ENCODE measurements at regions not wholly inside any gene's neighbourhood (a gene's known extent, or its start where the extent isn't known, plus 50 kb on each side); places are given as distances from the start of the nearest gene placed in this dataset.

DNA sequence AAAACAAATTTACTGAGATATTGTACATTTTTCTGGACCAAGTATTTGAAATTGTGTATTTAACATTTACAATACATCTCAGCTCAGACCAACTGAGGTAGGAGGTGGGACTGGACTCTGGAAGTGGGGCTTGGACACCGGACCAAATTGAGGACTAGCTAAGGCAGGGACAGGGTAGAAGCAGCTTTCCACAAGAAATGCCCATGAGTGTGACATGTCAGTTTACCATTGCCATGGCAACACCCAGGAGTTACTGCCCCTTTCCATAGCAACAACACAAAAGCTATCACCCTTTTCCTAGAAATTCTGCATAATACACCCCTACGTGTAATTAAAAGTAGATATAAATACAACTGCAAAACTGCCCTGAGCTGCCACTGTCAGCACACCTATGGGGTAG is 191.5 kb upstream of the ASIC2 start:
- DNase-seq, result no peak

- DNase-seq, result no peak
Measured at GRCh38 chr17:33486135-33486885, 193.2 kb upstream of the ASIC2 start.

- no peak for DNase-seq
Measured at GRCh38 chr17:33487187-33487879, 194.2 kb upstream of the ASIC2 start.

DNA sequence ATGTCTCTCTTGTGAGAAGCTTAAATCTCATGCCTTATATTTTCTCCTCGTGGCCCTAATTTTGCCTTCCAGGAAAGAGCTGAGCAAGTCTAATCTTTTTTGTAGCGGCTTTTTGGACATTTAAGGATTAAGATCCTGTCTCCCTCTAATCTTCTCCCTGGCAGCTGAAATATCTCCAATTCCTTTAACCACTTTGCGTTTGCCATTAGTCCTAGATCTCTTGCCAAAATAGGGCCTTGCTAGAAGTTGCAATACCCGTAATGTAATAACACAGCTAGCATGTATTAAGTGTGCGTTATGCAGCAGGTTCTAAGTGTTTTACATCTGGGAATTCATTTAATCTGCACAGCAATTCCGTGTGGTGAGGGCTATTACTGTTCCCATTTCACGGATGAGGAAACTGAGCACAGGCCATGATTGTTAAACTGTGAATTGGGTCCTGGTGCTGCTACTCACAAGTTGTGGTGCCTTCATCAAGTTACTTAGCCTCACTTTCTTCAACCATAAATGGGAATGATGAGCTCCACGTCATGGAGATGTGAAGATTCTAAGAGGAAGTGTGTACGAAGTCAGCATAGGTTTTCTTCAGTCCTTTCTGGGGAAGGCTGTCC is 198.9 kb upstream of the ASIC2 start:
- no peak for DNase-seq

- DNase-seq, result no peak
Measured at GRCh38 chr17:33492731-33493265, 199.7 kb upstream of the ASIC2 start.

- no peak for DNase-seq
Measured at GRCh38 chr17:33493566-33493965, 200.5 kb upstream of the ASIC2 start.

- no peak for DNase-seq
Measured at GRCh38 chr17:33494151-33494550, 201.1 kb upstream of the ASIC2 start.

DNA sequence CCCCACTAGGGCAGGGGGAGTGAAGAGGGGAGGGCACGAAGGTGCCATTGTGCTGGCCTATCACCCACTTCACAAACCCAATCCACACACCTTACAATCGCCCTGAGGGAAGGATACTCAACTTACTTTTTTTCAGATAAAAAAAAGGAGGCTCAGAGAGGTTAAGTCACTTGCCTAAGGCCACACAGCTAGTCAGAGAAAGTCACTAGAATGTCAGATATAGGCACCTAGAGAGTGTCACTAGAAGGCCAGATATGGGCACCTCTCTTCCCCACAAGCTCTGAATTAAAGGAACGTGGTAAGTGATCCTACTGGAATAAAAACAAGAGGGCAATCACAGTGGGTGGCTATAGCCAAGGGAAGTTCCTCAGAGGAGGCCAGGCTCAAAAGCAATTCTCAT is 204.5 kb upstream of the ASIC2 start:
- DNase-seq, result no peak

DNA sequence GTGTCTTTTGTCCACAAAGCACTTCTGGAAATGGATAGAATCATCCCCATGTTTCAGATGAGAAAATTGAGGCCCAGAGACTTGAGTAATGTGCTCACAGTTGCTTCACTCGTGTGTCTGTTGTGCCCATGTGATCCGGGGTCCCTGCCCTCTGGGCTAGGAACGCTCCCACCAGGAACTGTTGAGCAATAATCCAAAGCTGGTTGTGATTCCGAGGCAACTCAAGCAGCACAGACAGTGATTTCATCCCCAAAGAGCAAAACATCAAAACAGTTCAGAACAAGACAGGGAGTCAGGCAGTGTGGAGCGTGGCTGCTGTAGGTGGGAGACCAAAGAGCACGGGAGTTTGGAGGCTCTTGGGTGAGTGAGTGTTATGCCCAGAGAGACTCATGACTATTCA is 205.0 kb upstream of the ASIC2 start:
- no peak for DNase-seq

- DNase-seq, result no peak
Measured at GRCh38 chr17:33499040-33499439, 205.9 kb upstream of the ASIC2 start.

- DNase-seq, result no peak
Measured at GRCh38 chr17:33500151-33500550, 207.1 kb upstream of the ASIC2 start.

DNA sequence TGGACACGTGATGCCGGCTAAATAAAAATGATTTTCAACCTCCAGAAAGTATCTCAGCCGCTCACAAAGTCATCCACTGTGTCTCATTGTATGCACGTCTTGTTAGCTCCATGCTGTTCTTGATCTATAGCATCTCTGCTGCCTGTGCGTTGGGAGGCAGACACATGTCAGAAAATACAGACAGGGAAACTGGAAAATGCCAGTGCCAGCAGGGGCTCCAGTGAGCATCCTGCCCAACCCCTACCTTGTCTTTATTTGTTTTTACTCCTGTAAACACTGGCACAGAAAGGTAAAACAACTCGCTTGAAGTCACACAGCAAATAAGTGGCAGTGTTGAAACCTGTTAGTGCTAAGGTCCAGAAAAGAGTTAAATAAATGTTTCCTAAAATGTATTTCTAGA is 208.1 kb upstream of the ASIC2 start:
- no peak for DNase-seq

GRCh38 chr17:33504571-33504970 is 211.5 kb upstream of the ASIC2 start:
- DNase-seq, result no peak

DNA sequence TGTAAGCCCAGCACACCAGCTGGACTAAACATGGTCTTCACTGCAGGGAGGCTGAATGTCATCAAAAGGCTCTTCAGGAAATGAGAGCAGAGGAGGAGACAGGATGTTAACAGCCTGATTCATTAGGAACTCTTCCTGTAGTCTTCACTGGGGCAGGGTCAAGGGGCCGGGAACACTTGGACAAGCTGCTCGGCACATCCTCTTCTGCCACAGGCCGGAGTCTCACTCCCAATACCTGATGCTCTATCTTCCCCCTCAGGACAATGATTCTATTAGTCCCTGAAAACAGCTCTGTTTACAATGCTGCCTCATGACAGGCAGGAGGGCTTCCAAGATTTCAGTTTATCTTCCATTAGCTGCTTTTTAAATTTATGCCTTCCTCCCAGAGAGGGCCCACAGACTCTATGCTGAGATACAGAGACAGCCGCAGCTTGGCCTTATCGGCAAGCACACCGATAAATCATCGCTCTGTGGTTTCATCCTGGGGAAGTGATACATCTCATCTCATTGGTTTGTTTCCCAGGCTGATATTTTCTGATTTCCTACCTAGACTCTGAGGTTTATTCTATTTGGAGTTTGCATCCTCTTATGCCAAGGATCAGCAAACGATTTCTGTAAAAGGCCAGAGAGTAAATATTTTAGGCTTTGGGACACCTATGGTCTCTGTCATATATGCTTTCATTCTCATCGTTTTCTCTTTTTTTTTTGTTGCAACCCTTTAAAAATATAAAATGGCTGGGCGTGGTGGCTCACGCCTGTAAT is 214.0 kb upstream of the ASIC2 start:
- no peak for DNase-seq

- DNase-seq, result no peak
Measured at GRCh38 chr17:33508215-33508614, 215.1 kb upstream of the ASIC2 start.

GRCh38 chr17:33509331-33509730 is 216.2 kb upstream of the ASIC2 start:
- DNase-seq, result no peak

GRCh38 chr17:33511670-33512069 is 218.6 kb upstream of the ASIC2 start:
- no peak for DNase-seq

- DNase-seq, result no peak
Measured at GRCh38 chr17:33512113-33512512, 219.0 kb upstream of the ASIC2 start.

- DNase-seq, result no peak
Measured at GRCh38 chr17:33513769-33514168, 220.7 kb upstream of the ASIC2 start.

GRCh38 chr17:33514369-33514768 is 221.3 kb upstream of the ASIC2 start:
- DNase-seq, result no peak

DNA sequence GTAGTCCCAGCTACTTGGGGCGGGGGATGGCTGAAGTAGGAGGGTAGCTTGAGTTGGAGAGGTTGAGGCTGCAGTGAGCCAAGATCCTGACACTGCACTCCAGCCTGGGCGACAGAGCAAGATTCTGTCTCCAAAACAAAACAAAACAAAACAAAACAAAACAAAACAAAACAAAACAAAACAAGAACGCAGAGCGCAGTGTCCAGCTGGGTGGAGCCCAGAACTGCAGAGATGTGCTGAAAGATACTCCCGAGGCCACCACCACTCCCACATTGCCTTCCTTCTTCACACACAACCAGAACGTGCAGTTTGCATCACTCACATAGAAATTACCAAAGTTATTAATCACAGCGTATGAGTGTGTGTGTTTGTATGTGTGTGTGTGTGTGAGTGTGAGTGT is 222.9 kb upstream of the ASIC2 start:
- no peak for DNase-seq

DNA sequence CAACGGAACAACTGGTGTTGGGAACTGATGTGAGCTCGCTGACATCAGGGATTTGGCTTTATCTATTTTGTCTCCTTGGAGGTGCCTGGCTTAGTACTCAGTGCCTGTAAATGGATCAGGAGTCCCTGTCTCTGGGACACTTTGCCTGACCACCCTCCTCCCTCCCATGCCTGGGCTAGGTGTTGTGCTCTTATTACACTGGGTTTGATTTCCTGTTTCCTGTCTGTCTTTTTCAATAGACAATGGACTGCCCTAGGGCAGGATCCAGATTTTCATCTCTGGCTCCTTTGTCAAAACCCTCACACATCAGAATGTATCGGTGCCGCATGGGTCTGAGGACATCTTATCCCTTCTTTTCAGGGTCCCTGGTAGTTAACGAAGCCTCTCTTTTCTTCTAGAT is 223.6 kb upstream of the ASIC2 start:
- DNase-seq, result no peak

DNA sequence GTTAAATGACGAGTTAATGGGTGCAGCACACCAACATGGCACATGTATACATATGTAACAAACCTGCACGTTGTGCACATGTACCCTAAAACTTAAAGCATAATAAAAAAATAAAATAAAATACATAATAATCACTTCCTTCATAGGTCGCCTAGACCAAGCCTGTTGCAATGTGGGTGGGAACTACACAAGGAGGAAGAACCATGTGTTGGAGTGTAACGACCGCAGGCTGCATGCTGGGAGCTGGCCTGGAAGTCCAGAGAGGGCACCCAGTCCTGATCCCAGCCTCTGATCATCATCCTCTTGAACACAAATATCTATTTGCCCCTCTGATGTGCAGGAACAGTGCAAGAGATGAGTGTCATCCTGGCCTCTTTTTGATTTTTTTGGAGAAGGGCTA is 224.7 kb upstream of the ASIC2 start:
- DNase-seq, result no peak

Measured in stimulated activated CD4-positive, alpha-beta T cell treated with anti-CD3 and anti-CD28 coated beads, Interleukin-4, amount 100 ng/mL, for 1 hour (primary cell).